Spleen (tissue), 7 donors: ENCODE measurements at regions not wholly inside any gene's neighbourhood (a gene's known extent, or its start where the extent isn't known, plus 50 kb on each side); places are given as distances from the start of the nearest gene placed in this dataset.

Experiments used
- CTCF ChIP-seq, 11 experiments: fragments of 200-600 bp in 7 of 11; fragments of 450-650 bp in 4 of 11; sonication (generic) in 4 of 11; IDR thresholded peaks in 8 of 11; conservative IDR thresholded peaks in 3 of 11; 1 replicate in 7 of 11; 2 replicates in 4 of 11; pipeline versions ENCODE4 v1.4.0 to v1.8.0; 2016 to 2021; ENCODE audit warnings: antibody characterized with exemption in 11 of 11, inconsistent platforms in 4 of 11, mild to moderate bottlenecking in 1 of 11
- POLR2A ChIP-seq, 3 donors: fragments of 450-650 bp; IDR thresholded peaks; one replicate each; pipeline ENCODE4 v1.5.1; 2017; ENCODE audit warnings: antibody characterized with exemption in 3 of 3, mild to moderate bottlenecking in 1 of 3
- POLR2AphosphoS5 ChIP-seq, 3 donors: sonication (generic); formaldehyde crosslinking; IDR thresholded peaks; one replicate each; pipeline ENCODE4 v1.5.1; 2017; ENCODE audit warnings: antibody characterized with exemption in 3 of 3
- donor health status: DM: no; HTN: no; CAD: no; lungs with moderate emphysema.
- donor health status: DM: no; HTN: no; CAD: no.
- donor health status: DM: no; HTN: no; CAD: no.

- TF ChIP-seq CTCF (IDR thresholded peaks at IDR 0.05 in 8 of 11, conservative IDR thresholded peaks at IDR 0.05 in 3 of 11) (no peak), POLR2A (IDR thresholded peaks at IDR 0.05) (no peak), POLR2AphosphoS5 (IDR thresholded peaks at IDR 0.05) (no peak)
Observed at GRCh38 chr16:48887646-48888210, 277.7 kb upstream of the N4BP1 start.
